NCI-H345 treated with DMSO at 0.1 percent for 48 hours (cell line): ENCODE measurements at regions not wholly inside any gene's neighbourhood (a gene's known extent, or its start where the extent isn't known, plus 50 kb on each side); places are given as distances from the start of the nearest gene placed in this dataset.
"Not testable (repeated sequence)": the region's sequence is repeated elsewhere in the genome, so short reads cannot be mapped to it uniquely, and the experiment has no call there.

ENCODE experiments used
- DNase-seq: peaks from one replicate; lab custom pipeline; 2025; ENCODE audit not compliant: unreplicated experiment; lab: John Stamatoyannopoulos, UW

- DNase-seq = not testable (repeated sequence)
Measured at GRCh38 chr12:14032191-14032590, 50.8 kb upstream of the GRIN2B start.

- no peak for DNase-seq
Measured at GRCh38 chr12:14043776-14044175, 62.4 kb upstream of the GRIN2B start.

- DNase-seq = no peak
Measured at GRCh38 chr12:14048941-14049545, 67.6 kb upstream of the GRIN2B start.

- no peak for DNase-seq
Measured at GRCh38 chr12:14057895-14058294, 76.5 kb upstream of the GRIN2B start.

- DNase-seq = no peak
Measured at GRCh38 chr12:14058717-14059116, 77.3 kb upstream of the GRIN2B start.

GRCh38 chr12:14059548-14059947 lies 78.1 kb upstream of the GRIN2B start:
- DNase-seq = no peak

GRCh38 chr12:14065616-14066015 lies 84.2 kb upstream of the GRIN2B start:
- DNase-seq = no peak

- DNase-seq = no peak
Measured at GRCh38 chr12:14066021-14066420, 84.6 kb upstream of the GRIN2B start.

- DNase-seq = no peak
Measured at GRCh38 chr12:14068961-14069360, 87.6 kb upstream of the GRIN2B start.

GRCh38 chr12:14071833-14072232 lies 90.4 kb upstream of the GRIN2B start:
- no peak for DNase-seq

- no peak for DNase-seq
Measured at GRCh38 chr12:14072987-14073386, 91.6 kb upstream of the GRIN2B start.

- DNase-seq = no peak
Measured at GRCh38 chr12:14075797-14076393, 94.5 kb upstream of the GRIN2B start.

GRCh38 chr12:14076538-14076937 lies 95.1 kb upstream of the GRIN2B start:
- DNase-seq = no peak

- no peak for DNase-seq
Measured at GRCh38 chr12:14086838-14087237, 105.4 kb upstream of the GRIN2B start.

- DNase-seq = no peak
Measured at GRCh38 chr12:14099994-14100393, 118.6 kb upstream of the GRIN2B start.

GRCh38 chr12:14101556-14101955 lies 120.2 kb upstream of the GRIN2B start:
- not testable (repeated sequence) for DNase-seq

- DNase-seq = no peak
Measured at GRCh38 chr12:14111230-14111865, 129.9 kb upstream of the GRIN2B start.

GRCh38 chr12:14113031-14113430 lies 131.6 kb upstream of the GRIN2B start:
- no peak for DNase-seq

GRCh38 chr12:14126692-14127091 lies 145.3 kb upstream of the GRIN2B start:
- no peak for DNase-seq

GRCh38 chr12:14129611-14130195 lies 148.3 kb upstream of the GRIN2B start:
- no peak for DNase-seq

- no peak for DNase-seq
Measured at GRCh38 chr12:14135996-14136395, 154.6 kb upstream of the GRIN2B start.

- DNase-seq = no peak
Measured at GRCh38 chr12:14138495-14138894, 157.1 kb upstream of the GRIN2B start.
